ENCODE measurements at regions not wholly inside any gene's neighbourhood (a gene's known extent, or its start where the extent isn't known, plus 50 kb on each side); places are given as distances from the start of the nearest gene placed in this dataset.

- TF ChIP-seq PRDM1 (tag by site-specific recombination; IDR thresholded peaks at IDR 0.05) (peak; percentile 81), ZXDB (tag by site-specific recombination; IDR thresholded peaks at IDR 0.05) (peak; percentile 86), GLIS2 (tag by site-specific recombination; IDR thresholded peaks at IDR 0.05) (peak; percentile 33; the same call in 1 of the 2 replicates), BCL6B (tag by site-specific recombination; IDR thresholded peaks at IDR 0.05) (peak; percentile 61), TRIM28 (IDR thresholded peaks at IDR 0.05; ENCODE audit: borderline replicate concordance, low read length) (peak; percentile 60; the same call in 1 of the 2 replicates), ZSCAN30 (tag by site-specific recombination; IDR thresholded peaks at IDR 0.05) (no peak), OSR2 (tag by site-specific recombination; IDR thresholded peaks at IDR 0.05) (peak; percentile 31; the same call in 1 of the 2 replicates), SP3 (tag by site-specific recombination; IDR thresholded peaks at IDR 0.05) (peak; percentile 35), ZSCAN16 (tag by site-specific recombination; IDR thresholded peaks at IDR 0.05) (no peak), ZNF501 (tag by site-specific recombination; IDR thresholded peaks at IDR 0.05) (peak; percentile 63; the same call in 1 of the 2 replicates), KLF9 (tag by site-specific recombination; IDR thresholded peaks at IDR 0.05; ENCODE audit: low read depth) (0 out of 2 replicates have a peak, but pooled peaks have one; percentile 22), ZFP37 (tag by site-specific recombination; IDR thresholded peaks at IDR 0.05) (peak; percentile 92), ZEB2 (tag by site-specific recombination; IDR thresholded peaks at IDR 0.05) (peak; percentile 95), ZNF433 (tag by site-specific recombination; IDR thresholded peaks at IDR 0.05; ENCODE audit: low read depth) (no peak), ZNF280D (tag by site-specific recombination; IDR thresholded peaks at IDR 0.05) (0 out of 2 replicates have a peak, but pooled peaks have one; percentile 60), GLIS1 (tag by site-specific recombination; IDR thresholded peaks at IDR 0.05) (no peak), KLF10 (tag by site-specific recombination; IDR thresholded peaks at IDR 0.05) (peak; percentile 26; the same call in 1 of the 2 replicates), ZNF335 (tag by site-specific recombination; conservative IDR thresholded peaks at IDR 0.05) (peak; percentile 58), ZNF747 (tag by site-specific recombination; IDR thresholded peaks at IDR 0.05) (no peak), ZNF664 (tag by site-specific recombination; IDR thresholded peaks at IDR 0.05) (peak; percentile 66), ZNF280C (tag by site-specific recombination; IDR thresholded peaks at IDR 0.05) (no peak), ZNF600 (tag by site-specific recombination; IDR thresholded peaks at IDR 0.05) (peak; percentile 75), ZNF473 (tag by site-specific recombination; IDR thresholded peaks at IDR 0.05) (peak; percentile 90; the same call in 1 of the 2 replicates), PRDM6 (tag by site-specific recombination; IDR thresholded peaks at IDR 0.05) (peak; percentile 63), ZBTB44 (tag by site-specific recombination; IDR thresholded peaks at IDR 0.05) (no peak), INSM2 (tag by site-specific recombination; IDR thresholded peaks at IDR 0.05) (peak; percentile 89)
- TF ChIP-seq, protein P1, sequence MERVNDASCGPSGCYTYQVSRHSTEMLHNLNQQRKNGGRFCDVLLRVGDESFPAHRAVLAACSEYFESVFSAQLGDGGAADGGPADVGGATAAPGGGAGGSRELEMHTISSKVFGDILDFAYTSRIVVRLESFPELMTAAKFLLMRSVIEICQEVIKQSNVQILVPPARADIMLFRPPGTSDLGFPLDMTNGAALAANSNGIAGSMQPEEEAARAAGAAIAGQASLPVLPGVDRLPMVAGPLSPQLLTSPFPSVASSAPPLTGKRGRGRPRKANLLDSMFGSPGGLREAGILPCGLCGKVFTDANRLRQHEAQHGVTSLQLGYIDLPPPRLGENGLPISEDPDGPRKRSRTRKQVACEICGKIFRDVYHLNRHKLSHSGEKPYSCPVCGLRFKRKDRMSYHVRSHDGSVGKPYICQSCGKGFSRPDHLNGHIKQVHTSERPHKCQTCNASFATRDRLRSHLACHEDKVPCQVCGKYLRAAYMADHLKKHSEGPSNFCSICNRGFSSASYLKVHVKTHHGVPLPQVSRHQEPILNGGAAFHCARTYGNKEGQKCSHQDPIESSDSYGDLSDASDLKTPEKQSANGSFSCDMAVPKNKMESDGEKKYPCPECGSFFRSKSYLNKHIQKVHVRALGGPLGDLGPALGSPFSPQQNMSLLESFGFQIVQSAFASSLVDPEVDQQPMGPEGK (tag by site-specific recombination; IDR thresholded peaks at IDR 0.05): peak; percentile 79
Measured at GRCh38 chr2:136248242-136248641, 130.3 kb upstream of the CXCR4 start (continued).
